ENCODE measurements at regions not wholly inside any gene's neighbourhood (a gene's known extent, or its start where the extent isn't known, plus 50 kb on each side); places are given as distances from the start of the nearest gene placed in this dataset.

DNA sequence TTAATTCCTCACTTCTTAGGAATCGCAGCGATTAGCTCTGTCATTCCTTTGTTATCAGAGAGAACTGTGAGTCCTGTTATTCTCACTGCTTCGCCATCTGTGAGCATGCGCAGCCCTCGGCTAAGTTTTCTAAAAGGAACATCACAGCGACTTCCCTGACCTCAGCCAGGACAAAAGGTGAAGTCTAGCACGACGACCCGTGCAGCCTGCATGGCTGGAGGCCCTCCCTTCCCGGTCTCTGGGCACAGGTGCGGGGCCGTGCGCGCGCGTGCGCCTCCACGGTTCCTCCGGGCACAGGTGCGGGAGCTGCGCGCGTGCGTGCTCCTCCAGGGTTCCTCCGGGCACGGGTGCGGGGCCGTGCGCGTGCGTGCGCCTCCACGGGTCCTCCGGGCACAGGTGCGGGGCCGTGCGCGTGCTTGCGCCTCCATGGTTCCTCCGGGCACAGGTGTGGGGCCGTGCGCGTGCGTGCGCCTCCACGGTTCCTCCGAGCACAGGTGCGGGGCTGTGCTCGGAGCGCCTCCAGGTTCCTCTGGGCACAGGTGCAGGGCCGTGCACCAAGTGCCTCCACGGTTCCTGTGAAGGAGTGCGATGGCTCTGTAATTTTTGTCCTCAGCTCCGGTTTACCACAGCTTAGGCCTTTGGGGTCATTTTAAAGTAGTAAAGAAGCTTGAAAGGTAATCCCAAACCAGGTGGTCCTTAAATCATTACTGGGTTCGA is 212.3 kb downstream of the ERMARD start:
- H3K23ac ChIP-seq (ENCODE audit: low read length in 2 of 2), result no peak overlapping the region
- peaks cover 25 to 53% of the 10 kb centered on the region in 2 experiments for H3K27me3 ChIP-seq (ENCODE audit: control insufficient read depth in 1 of 2, insufficient read depth in 1 of 2, low read length in 2 of 2)
- no peak overlapping the region for H2BK12ac ChIP-seq (ENCODE audit: low read length in 2 of 2)
- no peaks in the 10 kb centered on the region for H3K9me3 ChIP-seq (ENCODE audit: control insufficient read depth, low read length)
- no peaks in the 10 kb centered on the region for H3K4me1 ChIP-seq (ENCODE audit: control insufficient read depth, insufficient read depth, low read depth, low read length)
- no peak overlapping the region for H3K9ac ChIP-seq (ENCODE audit: low read length)
- 95% methylated on average over 54 of the region's 55 CpGs for WGBS
- H2AFZ ChIP-seq (ENCODE audit: low read depth, low read length), result no peak overlapping the region
- no peak overlapping the region for H3K27ac ChIP-seq (ENCODE audit: low read length, poor library complexity, severe bottlenecking)
- no peak overlapping the region for H3K14ac ChIP-seq (ENCODE audit: low read length in 2 of 2)
- H3K36me3 ChIP-seq (ENCODE audit: control insufficient read depth in 1 of 2, insufficient read depth in 2 of 2, low read depth in 1 of 2, low read length in 2 of 2), result no peaks in the 10 kb centered on the region
- peak overlapping the region in 1 of 2 experiments; percentile 32 for H3K4me3 ChIP-seq (ENCODE audit: insufficient read depth in 1 of 2, low read depth in 1 of 2, low read length in 2 of 2)
- H2AK5ac ChIP-seq (ENCODE audit: low read length, severe bottlenecking), result no peak overlapping the region
- H4K91ac ChIP-seq (ENCODE audit: low read length), result peak overlapping the region; percentile 39
- DNase-seq, result no peak
- no peak overlapping the region for H2BK15ac ChIP-seq (ENCODE audit: low read depth, poor library complexity, severe bottlenecking)
- H2BK5ac ChIP-seq (ENCODE audit: low read depth, low read length, poor library complexity, severe bottlenecking), result no peak overlapping the region
- no peak overlapping the region for H4K8ac ChIP-seq (ENCODE audit: low read length)
- no peaks in the 10 kb centered on the region for H3K79me1 ChIP-seq (replicated peaks; ENCODE audit: low read length, poor library complexity, severe bottlenecking)
- no peak overlapping the region for H3K4ac ChIP-seq (ENCODE audit: low read depth in 1 of 2, low read length in 2 of 2)
- no peak overlapping the region for H3K18ac ChIP-seq (ENCODE audit: low read depth in 1 of 2, low read length in 2 of 2)
- H3K4me2 ChIP-seq (ENCODE audit: low read length, poor library complexity, severe bottlenecking), result no peak overlapping the region
- H2BK120ac ChIP-seq (ENCODE audit: low read depth, low read length), result no peak overlapping the region

- Histone ChIP-seq H3K27ac (ENCODE audit: low read length, poor library complexity, severe bottlenecking) (no peak overlapping the region), H3K4ac (ENCODE audit: low read depth in 1 of 2, low read length in 2 of 2) (no peak overlapping the region), H4K91ac (ENCODE audit: low read length) (no peak overlapping the region), H2BK15ac (ENCODE audit: low read depth, poor library complexity, severe bottlenecking) (no peak overlapping the region), H3K27me3 (ENCODE audit: control insufficient read depth in 1 of 2, insufficient read depth in 1 of 2, low read length in 2 of 2) (peaks cover 25 to 53% of the 10 kb centered on the region in 2 experiments), H2BK5ac (ENCODE audit: low read depth, low read length, poor library complexity, severe bottlenecking) (no peak overlapping the region), H3K36me3 (ENCODE audit: control insufficient read depth in 1 of 2, insufficient read depth in 2 of 2, low read depth in 1 of 2, low read length in 2 of 2) (no peaks in the 10 kb centered on the region), H3K9ac (ENCODE audit: low read length) (peak overlapping the region; percentile 60), H2BK12ac (ENCODE audit: low read length in 2 of 2) (no peak overlapping the region), H4K8ac (ENCODE audit: low read length) (no peak overlapping the region), H3K4me2 (ENCODE audit: low read length, poor library complexity, severe bottlenecking) (no peak overlapping the region), H2BK120ac (ENCODE audit: low read depth, low read length) (no peak overlapping the region), H3K4me3 (ENCODE audit: insufficient read depth in 1 of 2, low read depth in 1 of 2, low read length in 2 of 2) (peak overlapping the region in 1 of 2 experiments; percentile 62), H3K14ac (ENCODE audit: low read length in 2 of 2) (no peak overlapping the region), H3K79me1 (replicated peaks; ENCODE audit: low read length, poor library complexity, severe bottlenecking) (no peaks in the 10 kb centered on the region), H2AK5ac (ENCODE audit: low read length, severe bottlenecking) (no peak overlapping the region), H3K4me1 (ENCODE audit: control insufficient read depth, insufficient read depth, low read depth, low read length) (no peaks in the 10 kb centered on the region), H3K18ac (ENCODE audit: low read depth in 1 of 2, low read length in 2 of 2) (no peak overlapping the region), H3K23ac (ENCODE audit: low read length in 2 of 2) (no peak overlapping the region), H3K9me3 (ENCODE audit: control insufficient read depth, low read length) (no peaks in the 10 kb centered on the region), H2AFZ (ENCODE audit: low read depth, low read length) (no peak overlapping the region)
- no peak for DNase-seq
- WGBS, result 90% methylated on average over 44 of the region's 44 CpGs
Measured at GRCh38 chr6:169962604-169963469, 211.4 kb downstream of the ERMARD start.

DNA sequence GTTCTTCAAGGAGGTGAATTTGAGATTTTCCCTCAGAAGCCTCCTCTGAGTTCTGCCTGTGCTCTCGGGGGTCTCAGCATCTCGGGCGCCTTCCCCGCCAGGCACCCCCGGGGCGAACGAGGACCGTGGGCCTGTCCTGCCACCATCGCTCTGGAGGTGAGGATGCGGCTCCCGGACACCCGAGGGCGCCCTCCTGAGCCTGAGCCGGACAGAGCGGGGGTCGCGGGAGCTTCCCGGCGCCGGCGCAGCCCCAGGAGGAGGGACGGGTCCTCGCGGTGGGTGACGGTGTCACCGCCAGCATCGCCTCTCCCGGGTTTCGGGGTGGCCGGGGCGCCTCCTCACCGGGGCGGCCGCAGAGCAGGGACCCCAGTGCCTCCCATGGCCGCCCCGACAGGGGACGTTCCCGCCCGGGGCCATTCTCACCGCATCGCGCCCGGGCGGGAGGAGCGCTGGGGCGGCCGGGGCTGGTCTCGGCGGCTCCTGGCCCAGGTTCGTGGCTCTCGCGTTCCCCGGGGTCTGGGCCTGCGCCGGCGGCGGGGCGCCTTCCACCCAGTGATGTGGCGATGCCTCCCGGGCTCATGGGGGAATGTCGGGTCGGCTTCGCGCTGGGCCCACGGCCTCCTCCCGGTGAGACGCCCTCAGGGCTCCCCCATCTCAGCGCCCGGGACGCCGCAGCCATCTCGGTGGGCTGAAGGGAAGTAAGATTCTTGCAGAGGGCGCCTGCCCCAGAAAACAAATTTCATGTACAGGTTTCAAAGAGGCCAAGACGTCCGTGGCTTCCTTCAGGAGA is 210.5 kb downstream of the ERMARD start:
- Histone ChIP-seq H3K23ac (ENCODE audit: low read length in 2 of 2) (no peak overlapping the region), H3K79me1 (replicated peaks; ENCODE audit: low read length, poor library complexity, severe bottlenecking) (no peaks in the 10 kb centered on the region), H4K91ac (ENCODE audit: low read length) (no peak overlapping the region), H4K8ac (ENCODE audit: low read length) (no peak overlapping the region), H2BK120ac (ENCODE audit: low read depth, low read length) (no peak overlapping the region), H2AK5ac (ENCODE audit: low read length, severe bottlenecking) (no peak overlapping the region), H3K27me3 (ENCODE audit: control insufficient read depth in 1 of 2, insufficient read depth in 1 of 2, low read length in 2 of 2) (peaks cover 25 to 53% of the 10 kb centered on the region in 2 experiments), H2AFZ (ENCODE audit: low read depth, low read length) (no peak overlapping the region), H3K14ac (ENCODE audit: low read length in 2 of 2) (no peak overlapping the region), H2BK5ac (ENCODE audit: low read depth, low read length, poor library complexity, severe bottlenecking) (no peak overlapping the region), H3K4me1 (ENCODE audit: control insufficient read depth, insufficient read depth, low read depth, low read length) (peaks cover 3% of the 10 kb centered on the region), H2BK12ac (ENCODE audit: low read length in 2 of 2) (no peak overlapping the region), H3K4me3 (ENCODE audit: insufficient read depth in 1 of 2, low read depth in 1 of 2, low read length in 2 of 2) (peak overlapping the region in 1 of 2 experiments; percentile 62), H3K9ac (ENCODE audit: low read length) (peak overlapping the region; percentile 60), H3K27ac (ENCODE audit: low read length, poor library complexity, severe bottlenecking) (no peak overlapping the region), H3K4ac (ENCODE audit: low read depth in 1 of 2, low read length in 2 of 2) (no peak overlapping the region), H3K4me2 (ENCODE audit: low read length, poor library complexity, severe bottlenecking) (no peak overlapping the region), H2BK15ac (ENCODE audit: low read depth, poor library complexity, severe bottlenecking) (no peak overlapping the region), H3K18ac (ENCODE audit: low read depth in 1 of 2, low read length in 2 of 2) (no peak overlapping the region), H3K36me3 (ENCODE audit: control insufficient read depth in 1 of 2, insufficient read depth in 2 of 2, low read depth in 1 of 2, low read length in 2 of 2) (no peaks in the 10 kb centered on the region), H3K9me3 (ENCODE audit: control insufficient read depth, low read length) (no peaks in the 10 kb centered on the region)
- WGBS, result 20% methylated on average over 74 of the region's 75 CpGs
- DNase-seq, result no peak

All from mesenchymal stem cell (in vitro differentiated cells and primary cell).